NCI-H2171 (cell line): ENCODE measurements at regions not wholly inside any gene's neighbourhood (a gene's known extent, or its start where the extent isn't known, plus 50 kb on each side); places are given as distances from the start of the nearest gene placed in this dataset.

Experiments used
- DNase-seq: peaks from one replicate; lab custom pipeline; 2025; lab: John Stamatoyannopoulos, UW

GRCh38 chr9:78863531-78863930, 566.6 kb downstream of the PSAT1 start:
- peak; percentile 7 for DNase-seq

GRCh38 chr9:78865737-78866136, 568.8 kb downstream of the PSAT1 start:
- DNase-seq: no peak

- DNase-seq: no peak
Measured at GRCh38 chr9:78866207-78867132, 569.5 kb downstream of the PSAT1 start.

- no peak for DNase-seq
Measured at GRCh38 chr9:78871086-78871451, 574.1 kb downstream of the PSAT1 start.

GRCh38 chr9:78871452-78872331, 574.8 kb downstream of the PSAT1 start:
- peak; percentile 50 for DNase-seq

GRCh38 chr9:78874061-78874460, 577.1 kb downstream of the PSAT1 start:
- no peak for DNase-seq

- DNase-seq: no peak
Measured at GRCh38 chr9:78879324-78880100, 582.6 kb downstream of the PSAT1 start.

- DNase-seq: no peak
Measured at GRCh38 chr9:78881295-78881694, 584.4 kb downstream of the PSAT1 start.

GRCh38 chr9:78882481-78882880, 585.6 kb downstream of the PSAT1 start:
- no peak for DNase-seq

- DNase-seq: no peak
Measured at GRCh38 chr9:78884611-78885150, 587.8 kb downstream of the PSAT1 start.

- no peak for DNase-seq
Measured at GRCh38 chr9:78892182-78892581, 595.3 kb downstream of the PSAT1 start.

- DNase-seq: no peak
Measured at GRCh38 chr9:78892769-78893168, 595.8 kb downstream of the PSAT1 start.

- DNase-seq: no peak
Measured at GRCh38 chr9:78893774-78894401, 597.0 kb downstream of the PSAT1 start.

- DNase-seq: no peak
Measured at GRCh38 chr9:78896479-78896878, 599.6 kb downstream of the PSAT1 start.

- DNase-seq: no peak
Measured at GRCh38 chr9:78898234-78898633, 601.3 kb downstream of the PSAT1 start.

GRCh38 chr9:78899006-78899405, 602.1 kb downstream of the PSAT1 start:
- DNase-seq: no peak

GRCh38 chr9:78900500-78900899, 603.6 kb downstream of the PSAT1 start:
- no peak for DNase-seq

- DNase-seq: no peak
Measured at GRCh38 chr9:78902051-78902450, 605.1 kb downstream of the PSAT1 start.

- no peak for DNase-seq
Measured at GRCh38 chr9:78903581-78903980, 606.7 kb downstream of the PSAT1 start.

GRCh38 chr9:78904686-78905085, 607.8 kb downstream of the PSAT1 start:
- DNase-seq: no peak

GRCh38 chr9:78905387-78905786, 608.5 kb downstream of the PSAT1 start:
- DNase-seq: no peak
